Suppressor macrophage treated with lipopolysaccharide for 4 hours (primary cell): ENCODE measurements at regions not wholly inside any gene's neighbourhood (a gene's known extent, or its start where the extent isn't known, plus 50 kb on each side); places are given as distances from the start of the nearest gene placed in this dataset.

ENCODE experiments used
- DNase-seq: peaks from one replicate; pipeline ENCODE4 v3.0.0-alpha.2; 2020

DNA sequence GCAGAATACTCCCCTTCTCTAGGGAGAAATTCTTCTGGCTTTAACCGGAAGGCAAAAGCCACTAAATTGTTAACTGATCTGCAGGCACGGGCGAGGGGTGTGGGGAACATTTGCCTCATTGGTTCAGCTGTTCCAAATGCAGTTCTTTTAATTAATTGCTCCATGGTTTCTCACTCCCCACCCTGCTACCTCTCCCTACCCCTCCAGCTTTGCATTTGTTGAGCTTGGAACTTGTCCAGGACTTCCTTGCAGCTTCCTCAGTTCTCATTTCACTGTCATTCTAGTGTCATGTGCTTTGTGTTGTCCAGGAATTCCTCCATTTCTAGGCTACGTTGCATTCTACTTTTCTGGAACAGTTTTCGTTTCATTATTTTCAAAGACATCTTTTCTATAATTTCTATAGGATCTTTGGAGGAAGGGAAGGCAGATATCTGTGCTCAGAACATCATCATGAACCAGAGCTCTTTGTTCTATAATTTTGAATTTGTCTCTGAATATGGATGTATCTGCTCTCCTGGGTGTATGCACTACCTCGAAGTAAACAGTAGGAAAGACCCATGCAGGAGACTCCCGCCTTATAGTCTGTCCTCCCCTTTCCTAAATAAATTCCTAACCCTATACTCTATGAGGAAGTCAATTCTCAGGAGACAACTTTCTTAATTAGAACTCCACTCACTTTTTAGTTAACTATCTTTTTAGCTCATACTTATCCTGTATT is 132.4 kb upstream of the LMO4 start:
- DNase-seq = no peak

DNA sequence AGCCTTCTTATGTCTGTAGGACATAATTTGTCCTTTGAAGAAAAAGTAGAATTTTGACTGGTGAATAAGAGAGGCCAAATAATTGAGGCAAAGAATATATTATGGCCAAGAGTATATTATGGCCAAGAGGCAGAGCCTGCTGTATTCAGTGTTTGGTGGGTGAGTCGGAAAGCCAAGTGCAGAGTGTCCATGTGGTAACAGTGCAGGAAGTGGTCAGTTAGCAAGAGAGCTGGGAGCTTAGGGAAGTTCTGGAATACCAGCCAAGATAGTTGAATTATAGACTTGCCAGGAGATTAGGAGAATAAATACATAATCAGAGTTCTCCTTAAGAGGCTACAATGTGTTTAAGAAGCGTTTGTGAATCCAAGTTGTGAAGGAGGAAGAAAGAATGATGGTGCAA is 131.5 kb upstream of the LMO4 start:
- no peak for DNase-seq

GRCh38 chr1:87197641-87198040 is 131.0 kb upstream of the LMO4 start:
- DNase-seq = peak; percentile 58

- DNase-seq = no peak
Observed at GRCh38 chr1:87200875-87201638, 127.6 kb upstream of the LMO4 start.

DNA sequence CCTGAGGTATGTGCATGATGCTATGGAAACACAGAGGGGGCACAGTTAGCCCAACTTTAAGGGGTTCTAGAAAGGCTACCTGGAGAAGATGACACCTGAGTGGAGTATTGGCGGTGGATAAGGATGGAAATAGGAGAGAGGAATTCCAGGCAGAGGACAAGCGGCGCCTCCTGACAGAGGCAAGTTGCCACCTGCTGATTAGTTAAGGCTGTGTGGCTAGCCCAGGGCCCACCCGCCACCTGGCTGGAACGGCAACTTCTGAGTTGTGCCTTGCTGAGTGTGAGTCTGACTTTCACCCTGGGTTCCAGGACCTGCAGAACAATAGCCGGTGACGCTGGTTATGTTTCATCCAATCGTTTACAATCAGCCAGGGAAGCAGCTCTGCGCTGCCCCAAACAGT is 126.9 kb upstream of the LMO4 start:
- DNase-seq = no peak

GRCh38 chr1:87202451-87202850 is 126.2 kb upstream of the LMO4 start:
- DNase-seq = no peak

GRCh38 chr1:87202922-87203655 is 125.6 kb upstream of the LMO4 start:
- DNase-seq = peak; percentile 53

DNA sequence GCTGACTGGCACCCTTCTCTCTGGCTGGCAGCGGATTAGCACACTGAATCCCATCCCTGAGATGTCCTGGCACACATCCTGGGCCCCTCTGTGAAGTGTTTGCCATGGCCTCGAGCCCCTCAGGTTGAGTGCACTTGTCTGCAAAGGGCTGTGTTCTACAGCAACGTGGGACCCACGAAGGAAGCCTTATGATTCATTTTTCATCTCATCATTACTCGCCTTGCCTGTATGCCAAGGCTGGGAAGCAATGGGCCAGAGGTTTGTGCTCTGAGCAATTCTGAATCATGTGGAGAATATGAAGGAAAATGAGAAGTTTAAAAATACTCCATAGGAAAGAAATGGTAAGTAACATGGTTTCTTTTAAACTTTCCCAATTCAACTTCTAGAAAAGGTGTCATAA is 124.8 kb upstream of the LMO4 start:
- DNase-seq = peak; percentile 66

DNA sequence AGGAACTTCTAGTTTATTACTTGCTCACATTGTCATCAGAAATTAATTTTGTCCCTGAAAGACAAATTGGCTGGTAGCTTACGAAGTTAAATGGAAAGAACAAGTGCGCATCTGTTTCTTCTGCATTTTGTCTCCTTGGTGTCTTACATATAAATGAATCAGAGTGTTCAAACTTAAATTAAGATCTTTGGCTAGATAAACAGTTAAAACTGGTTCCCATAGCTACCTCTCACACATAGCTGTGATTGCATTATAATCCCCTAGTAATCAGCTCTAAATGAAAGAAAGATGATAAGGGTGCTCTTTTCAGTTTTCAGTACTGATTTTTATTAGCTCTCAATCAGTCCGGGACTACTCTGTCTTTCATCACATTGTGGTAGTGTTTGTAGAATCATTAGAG is 124.2 kb upstream of the LMO4 start:
- DNase-seq = no peak

- no peak for DNase-seq
Observed at GRCh38 chr1:87204921-87205320, 123.8 kb upstream of the LMO4 start.

DNA sequence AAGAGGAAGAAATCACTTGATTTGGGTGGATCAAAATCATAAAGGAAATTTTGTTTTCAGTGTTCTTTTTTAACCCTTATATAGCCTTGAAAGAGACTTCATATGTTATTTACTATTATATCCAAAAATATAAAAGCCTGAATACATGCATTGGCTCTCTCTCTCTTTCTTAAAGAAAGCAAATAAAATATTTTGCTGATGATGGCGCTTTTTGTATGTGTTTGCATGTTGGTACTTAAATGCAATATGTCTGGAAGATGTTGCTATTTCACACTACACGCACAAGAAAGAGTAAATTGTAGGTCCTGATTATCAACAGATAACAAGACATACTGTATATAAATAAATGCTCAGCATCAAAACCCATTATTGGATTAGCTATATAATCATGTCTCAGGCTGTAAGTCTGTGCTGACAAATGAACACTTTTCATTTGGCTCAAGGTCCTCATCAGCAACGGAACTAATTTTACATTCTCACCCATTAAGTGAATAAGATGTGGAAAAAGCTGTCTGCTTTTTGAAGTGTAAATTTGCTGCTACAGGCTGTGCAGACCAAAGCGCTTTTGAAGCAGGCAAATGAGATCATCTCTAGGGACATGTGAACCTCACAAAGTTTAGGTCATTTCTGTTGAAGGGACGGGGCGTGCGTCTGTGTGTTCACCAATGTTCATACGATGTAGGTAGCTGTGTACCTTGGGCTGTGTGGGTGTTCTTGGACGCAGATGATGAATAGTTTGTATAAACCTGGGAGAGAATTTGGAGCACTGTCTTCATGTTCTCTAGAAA is 122.4 kb upstream of the LMO4 start:
- no peak for DNase-seq

GRCh38 chr1:87208080-87208479 is 120.6 kb upstream of the LMO4 start:
- peak; percentile 47 for DNase-seq

DNA sequence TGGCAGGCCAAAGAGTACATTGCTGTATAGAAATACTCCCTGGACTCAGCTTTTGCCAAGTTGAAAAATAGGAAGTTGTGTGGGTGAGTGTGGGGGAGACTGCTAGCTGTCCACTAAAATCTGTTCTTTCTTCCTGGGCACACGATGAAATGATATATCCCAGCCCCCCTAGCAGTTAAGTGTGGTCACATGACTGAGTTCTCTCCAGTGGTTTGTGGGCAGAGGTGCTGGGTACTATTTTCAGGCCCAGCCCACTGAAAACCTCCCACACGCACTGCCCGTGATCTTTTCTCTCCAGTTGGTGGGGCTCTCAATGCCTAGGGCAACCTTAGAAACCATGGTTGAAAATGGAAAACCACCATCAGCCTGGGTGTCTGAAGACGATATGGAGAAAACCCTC is 119.7 kb upstream of the LMO4 start:
- no peak for DNase-seq

DNA sequence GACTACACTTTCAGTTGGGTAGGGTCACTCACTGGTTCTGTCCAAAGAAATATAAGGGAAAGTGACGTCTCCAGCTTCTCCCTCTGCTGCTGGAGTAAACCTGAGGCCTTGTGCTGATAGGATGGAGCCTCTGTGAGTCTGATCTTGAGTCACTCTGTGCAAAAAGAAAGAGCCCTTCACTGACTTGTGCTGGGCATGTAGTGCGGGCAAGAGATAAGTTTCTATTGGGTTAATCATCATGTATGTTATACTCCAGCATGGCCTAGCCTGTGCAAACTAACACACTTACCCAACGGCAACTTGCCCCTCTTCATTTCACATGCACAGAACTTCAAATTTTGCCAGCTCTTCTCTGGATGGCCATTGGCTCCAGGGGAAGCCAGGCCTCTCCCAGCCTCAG is 118.5 kb upstream of the LMO4 start:
- no peak for DNase-seq

- DNase-seq = no peak
Observed at GRCh38 chr1:87212431-87213134, 116.1 kb upstream of the LMO4 start.

DNA sequence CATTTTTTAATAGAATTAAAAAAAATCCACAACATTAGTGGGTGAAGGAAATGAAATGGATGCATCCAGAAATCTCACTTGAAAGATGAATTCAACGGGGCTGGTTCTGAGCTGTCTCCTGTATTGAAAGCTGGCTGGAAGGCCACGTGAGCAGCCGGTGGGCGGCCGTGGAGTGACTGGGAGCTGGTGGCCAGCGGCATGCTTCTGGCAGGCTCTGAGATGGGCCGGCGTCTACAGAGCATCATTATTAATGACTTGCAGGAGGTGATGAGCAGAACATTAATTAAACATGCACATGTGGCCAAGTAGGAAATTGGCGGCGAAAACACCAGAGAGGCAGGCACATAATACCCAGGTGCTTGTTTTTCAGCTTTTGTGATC is 115.6 kb upstream of the LMO4 start:
- no peak for DNase-seq

- no peak for DNase-seq
Observed at GRCh38 chr1:87215592-87215991, 113.1 kb upstream of the LMO4 start.

- DNase-seq = peak; percentile 37
Observed at GRCh38 chr1:87218618-87219017, 110.1 kb upstream of the LMO4 start.

DNA sequence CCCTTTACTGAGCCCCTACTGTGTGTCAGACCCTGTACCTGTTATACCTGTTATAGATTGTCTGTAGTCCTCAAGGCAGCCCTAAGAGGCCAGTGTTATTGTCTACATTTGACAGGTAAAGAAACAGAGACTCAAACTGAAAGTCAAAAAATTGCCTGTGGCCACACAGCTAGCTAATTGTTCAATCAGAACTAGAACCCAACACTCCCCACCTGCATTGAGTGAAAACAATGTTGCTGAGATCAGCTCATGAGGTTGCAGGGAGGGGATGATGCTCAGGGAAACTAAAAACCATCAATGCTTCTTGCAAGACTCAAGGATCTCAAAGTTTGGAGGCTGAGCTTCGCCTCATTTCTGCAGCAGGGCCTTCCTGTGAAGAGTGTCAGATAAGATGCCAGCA is 109.5 kb upstream of the LMO4 start:
- no peak for DNase-seq

DNA sequence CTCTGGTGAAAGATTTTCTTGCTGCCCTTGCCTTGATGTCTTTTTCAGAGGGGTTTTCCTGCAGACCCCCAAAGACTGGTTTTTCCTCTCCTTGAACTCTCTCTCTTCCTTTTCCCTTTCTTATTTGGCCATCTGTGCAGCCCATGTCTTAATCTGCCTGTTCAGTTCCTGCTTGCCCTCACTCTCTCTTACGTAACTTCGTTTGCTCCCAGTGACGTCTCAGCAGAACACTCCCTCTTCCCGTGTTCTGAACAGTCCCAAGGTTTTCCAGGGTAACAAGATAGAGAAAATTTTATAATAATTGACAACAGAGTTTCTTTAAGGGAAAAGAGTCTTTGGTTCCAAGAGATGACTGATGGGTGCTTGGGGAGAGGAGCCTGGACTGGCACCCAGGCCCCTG is 109.1 kb upstream of the LMO4 start:
- DNase-seq = peak; percentile 43

- no peak for DNase-seq
Observed at GRCh38 chr1:87220993-87221392, 107.7 kb upstream of the LMO4 start.

DNA sequence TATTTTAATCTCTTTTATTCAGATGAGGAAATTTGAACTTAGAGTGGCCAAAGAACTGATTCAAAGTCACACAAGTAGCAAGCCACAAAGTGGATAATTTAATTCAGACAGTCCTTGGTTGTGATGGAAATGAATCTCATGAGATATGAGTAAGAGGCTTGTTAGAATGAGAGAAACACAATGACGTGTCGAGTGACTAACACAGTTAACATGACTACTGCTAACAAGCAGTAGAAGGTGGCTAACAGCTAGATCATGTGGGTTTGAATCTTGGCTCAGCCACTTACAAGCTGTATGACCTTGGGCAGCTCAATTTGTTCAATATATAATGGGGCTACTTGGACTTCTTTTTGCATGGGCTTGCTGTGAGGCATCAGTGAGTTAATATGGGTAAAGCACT is 104.5 kb upstream of the LMO4 start:
- DNase-seq = peak; percentile 79

DNA sequence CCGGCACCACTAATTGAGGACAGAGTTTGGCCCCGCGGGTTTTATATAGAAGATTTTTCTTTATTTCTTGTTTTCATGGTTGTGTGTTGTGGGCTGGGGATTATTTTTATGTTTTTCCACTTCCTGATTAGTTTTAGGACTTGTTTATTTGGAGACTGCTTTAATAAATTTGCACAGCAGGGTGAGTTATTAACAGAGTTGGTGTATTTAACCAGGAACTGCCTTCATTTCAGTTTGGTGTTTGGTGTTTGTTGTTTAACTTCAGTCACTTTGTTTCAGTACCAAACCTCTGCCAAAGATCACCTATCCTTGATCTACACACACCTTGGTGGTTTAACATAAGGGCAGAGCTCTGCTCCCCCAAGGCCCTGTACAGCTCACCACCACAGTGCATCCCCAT is 103.5 kb upstream of the LMO4 start:
- DNase-seq = no peak
